Fibroblast of pulmonary artery (primary cell): ENCODE measurements at regions not wholly inside any gene's neighbourhood (a gene's known extent, or its start where the extent isn't known, plus 50 kb on each side); places are given as distances from the start of the nearest gene placed in this dataset.

Experiments used
- DNase-seq: peaks from one replicate; pipeline ENCODE4 v3.0.0-alpha.2; 2010; ENCODE audit warnings: low read depth
- H3K4me3 ChIP-seq: replicated peaks from 2 replicates; pipeline ENCODE4 v1.5.1; 2011; ENCODE audit warnings: low read depth, mild to moderate bottlenecking, control low read depth, low read length, moderate library complexity
- CTCF ChIP-seq: IDR thresholded peaks from 2 replicates; pipeline ENCODE4 v1.5.1; 2011; ENCODE audit warnings: mild to moderate bottlenecking, control low read depth, low read length, inconsistent platforms; ENCODE audit errors: missing control alignments

- TF ChIP-seq CTCF = no peak
- no peak for DNase-seq
- H3K4me3 ChIP-seq = no peak overlapping the region
Measured at GRCh38 chr20:62561182-62561581, 81.1 kb upstream of the SLCO4A1 start.

- no peak for TF ChIP-seq CTCF
- DNase-seq = no peak
- no peak overlapping the region for H3K4me3 ChIP-seq
Measured at GRCh38 chr20:62561948-62562347, 80.4 kb upstream of the SLCO4A1 start.

GRCh38 chr20:62562831-62563230 is 79.5 kb upstream of the SLCO4A1 start:
- TF ChIP-seq CTCF = no peak

GRCh38 chr20:62563561-62563960 is 78.7 kb upstream of the SLCO4A1 start:
- no peak for TF ChIP-seq CTCF
- no peak for DNase-seq
- no peak overlapping the region for H3K4me3 ChIP-seq

More at GRCh38 chr20:62562831-62563230, 79.5 kb upstream of the SLCO4A1 start:
- DNase-seq = no peak
- no peak overlapping the region for H3K4me3 ChIP-seq

GRCh38 chr20:62564456-62565245 is 77.7 kb upstream of the SLCO4A1 start:
- DNase-seq = no peak
- TF ChIP-seq CTCF = no peak

GRCh38 chr20:62566266-62566665 is 76.0 kb upstream of the SLCO4A1 start:
- DNase-seq = no peak
- TF ChIP-seq CTCF = no peak

More at GRCh38 chr20:62564456-62565245, 77.7 kb upstream of the SLCO4A1 start:
- H3K4me3 ChIP-seq = no peak overlapping the region

GRCh38 chr20:62566771-62567170 is 75.5 kb upstream of the SLCO4A1 start:
- DNase-seq = no peak
- H3K4me3 ChIP-seq = no peak overlapping the region
- TF ChIP-seq CTCF = no peak

More at GRCh38 chr20:62566266-62566665, 76.0 kb upstream of the SLCO4A1 start:
- no peak overlapping the region for H3K4me3 ChIP-seq
